ENCODE measurements at regions not wholly inside any gene's neighbourhood (a gene's known extent, or its start where the extent isn't known, plus 50 kb on each side); places are given as distances from the start of the nearest gene placed in this dataset.

DNA sequence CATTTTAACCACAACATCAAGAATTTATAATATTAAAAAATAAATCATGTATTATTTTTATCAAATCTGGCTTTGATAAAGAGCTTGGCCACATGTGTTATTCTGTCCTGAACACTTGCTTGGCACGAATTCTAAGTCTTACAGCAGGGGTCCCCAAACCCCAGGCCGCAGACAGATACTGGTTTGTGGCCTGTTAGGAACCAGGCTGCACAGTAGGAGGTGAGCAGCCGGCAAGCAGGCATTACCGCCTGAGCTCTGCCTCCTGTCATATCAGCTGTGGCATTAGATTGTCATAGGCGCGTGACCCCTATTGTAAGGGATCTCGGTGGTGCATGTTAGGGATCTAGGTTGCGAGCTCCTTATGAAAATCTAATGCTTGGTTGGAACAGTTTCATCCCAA, 127.6 kb upstream of the IVNS1ABP start:
- TF ChIP-seq, protein P1, sequence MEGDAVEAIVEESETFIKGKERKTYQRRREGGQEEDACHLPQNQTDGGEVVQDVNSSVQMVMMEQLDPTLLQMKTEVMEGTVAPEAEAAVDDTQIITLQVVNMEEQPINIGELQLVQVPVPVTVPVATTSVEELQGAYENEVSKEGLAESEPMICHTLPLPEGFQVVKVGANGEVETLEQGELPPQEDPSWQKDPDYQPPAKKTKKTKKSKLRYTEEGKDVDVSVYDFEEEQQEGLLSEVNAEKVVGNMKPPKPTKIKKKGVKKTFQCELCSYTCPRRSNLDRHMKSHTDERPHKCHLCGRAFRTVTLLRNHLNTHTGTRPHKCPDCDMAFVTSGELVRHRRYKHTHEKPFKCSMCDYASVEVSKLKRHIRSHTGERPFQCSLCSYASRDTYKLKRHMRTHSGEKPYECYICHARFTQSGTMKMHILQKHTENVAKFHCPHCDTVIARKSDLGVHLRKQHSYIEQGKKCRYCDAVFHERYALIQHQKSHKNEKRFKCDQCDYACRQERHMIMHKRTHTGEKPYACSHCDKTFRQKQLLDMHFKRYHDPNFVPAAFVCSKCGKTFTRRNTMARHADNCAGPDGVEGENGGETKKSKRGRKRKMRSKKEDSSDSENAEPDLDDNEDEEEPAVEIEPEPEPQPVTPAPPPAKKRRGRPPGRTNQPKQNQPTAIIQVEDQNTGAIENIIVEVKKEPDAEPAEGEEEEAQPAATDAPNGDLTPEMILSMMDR (IDR thresholded peaks at IDR 0.05; ENCODE audit: poor library complexity), result no peak
- TF ChIP-seq EZH2 (IDR thresholded peaks at IDR 0.05; ENCODE audit: borderline replicate concordance), result no peak

All from hepatocyte (in vitro differentiated cells).